KMS-11 (cell line): ENCODE measurements at regions not wholly inside any gene's neighbourhood (a gene's known extent, or its start where the extent isn't known, plus 50 kb on each side); places are given as distances from the start of the nearest gene placed in this dataset.
"Not testable (repeated sequence)": the region's sequence is repeated elsewhere in the genome, so short reads cannot be mapped to it uniquely, and the experiment has no call there.

Experiments used
- H2AFZ ChIP-seq: fragments of 200-600 bp; sonication (generic); 2 replicates; pipeline ENCODE4 v1.6.1; 2016; ENCODE audit warnings: antibody characterized with exemption, mixed run types, low read depth
- H3K27ac ChIP-seq: fragments of 200-600 bp; sonication (generic); 2 replicates; pipeline ENCODE4 v1.6.1; 2016; ENCODE audit warnings: mild to moderate bottlenecking, mixed run types
- H3K27me3 ChIP-seq: fragments of 200-600 bp; sonication (generic); 2 replicates; pipeline ENCODE4 v1.6.1; 2017; ENCODE audit warnings: mild to moderate bottlenecking, low read depth, mixed run types, moderate library complexity; ENCODE audit not compliant: insufficient read depth
- H3K36me3 ChIP-seq: fragments of 200-600 bp; sonication (generic); 2 replicates; pipeline ENCODE4 v1.6.1; 2017; ENCODE audit warnings: mild to moderate bottlenecking, mixed run types; ENCODE audit not compliant: insufficient read depth
- H3K4me1 ChIP-seq: fragments of 200-600 bp; sonication (generic); 2 replicates; pipeline ENCODE4 v1.6.1; 2016; ENCODE audit warnings: mild to moderate bottlenecking, low read depth, mixed run types; ENCODE audit not compliant: poor library complexity, severe bottlenecking
- H3K4me2 ChIP-seq: fragments of 200-600 bp; sonication (generic); 2 replicates; pipeline ENCODE4 v1.7.0; 2016; ENCODE audit warnings: mild to moderate bottlenecking, mixed run types
- H3K4me3 ChIP-seq: fragments of 200-600 bp; sonication (generic); IDR thresholded peaks from 2 replicates; pipeline ENCODE4 v1.6.1; 2017; ENCODE audit warnings: low read depth, low read length, mixed read lengths; ENCODE audit not compliant: insufficient read depth
- H3K79me2 ChIP-seq: fragments of 200-600 bp; sonication (generic); 2 replicates; pipeline ENCODE4 v1.6.1; 2016; ENCODE audit warnings: low read depth, mixed run types; ENCODE audit not compliant: insufficient read depth
- H3K9ac ChIP-seq: fragments of 200-600 bp; sonication (generic); 2 replicates; pipeline ENCODE4 v1.6.1; 2016; ENCODE audit warnings: mild to moderate bottlenecking, mixed run types
- H4K20me1 ChIP-seq: fragments of 200-600 bp; sonication (generic); 2 replicates; pipeline ENCODE4 v1.6.1; 2016; ENCODE audit warnings: mild to moderate bottlenecking, mixed run types; ENCODE audit not compliant: insufficient read depth
- TF ChIP-seq, protein P1 (sequence below): fragments of 200-600 bp; sonication (generic); conservative IDR thresholded peaks from 2 replicates; pipeline ENCODE4 v1.6.1; 2017; ENCODE audit warnings: low read depth, mild to moderate bottlenecking, antibody characterized with exemption, low read length, moderate library complexity, mixed read lengths

DNA sequence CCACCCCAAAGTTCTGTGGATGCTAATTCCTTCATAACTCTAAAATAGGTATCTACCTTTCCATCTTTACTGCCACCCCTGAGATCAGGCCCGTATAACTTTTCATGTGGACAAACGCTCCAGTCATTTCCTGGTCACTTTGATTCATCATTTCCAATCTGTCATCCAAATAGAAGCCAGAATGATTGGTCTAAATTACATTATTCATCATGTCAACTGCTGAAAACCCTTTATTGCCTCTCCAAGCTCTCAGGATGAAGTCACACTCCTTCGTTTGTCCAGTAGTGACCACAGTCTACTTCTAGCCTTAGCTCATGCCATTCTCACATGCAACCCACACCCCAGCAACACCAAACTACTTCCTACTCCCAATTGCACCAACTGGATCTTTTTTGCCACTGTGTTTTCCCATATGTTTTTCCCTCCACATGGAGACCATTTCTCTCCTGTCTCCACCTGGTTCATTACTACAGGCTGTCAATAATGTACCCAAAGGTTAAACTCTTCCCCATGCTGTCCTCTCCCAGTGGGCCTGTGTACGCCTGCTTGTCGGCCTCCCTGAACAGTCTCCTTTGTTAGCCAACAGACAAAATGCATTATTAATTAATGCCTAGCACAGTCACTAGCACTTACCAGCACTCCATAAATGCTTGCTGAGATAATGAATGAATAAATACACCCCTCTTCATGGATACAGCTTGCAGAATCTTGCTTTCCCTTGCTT is 382.6 kb upstream of the NOCT start:
- Histone ChIP-seq H3K79me2 (no peaks in the 10 kb centered on the region), H3K27ac (no peak overlapping the region)

DNA sequence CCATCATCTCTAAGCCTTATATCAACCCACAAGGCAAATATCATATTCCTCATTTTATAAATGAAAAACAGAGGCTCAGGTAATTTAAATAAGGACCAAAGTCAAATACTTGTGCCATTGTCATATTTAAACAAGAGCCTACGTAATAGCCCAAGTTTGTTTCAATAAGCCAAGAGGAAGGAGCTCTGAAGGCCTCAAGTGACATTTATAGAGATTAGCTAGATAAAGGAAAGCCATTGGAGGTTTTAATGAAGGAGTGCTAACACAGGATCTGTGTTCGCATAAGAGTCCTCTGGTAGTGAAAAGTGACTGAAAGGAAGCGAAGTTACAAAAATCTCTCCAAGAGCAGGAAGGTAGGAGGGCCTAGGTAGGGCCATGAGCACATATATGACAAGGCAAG is 384.9 kb upstream of the NOCT start:
- Histone ChIP-seq H3K4me2 (no peak overlapping the region), H2AFZ (no peak overlapping the region)

More for the DNA sequence above, 382.6 kb upstream of the NOCT start:
- H4K20me1 ChIP-seq: no peaks in the 10 kb centered on the region
- no peaks in the 10 kb centered on the region for H3K36me3 ChIP-seq
- H3K9ac ChIP-seq: no peak overlapping the region
- TF ChIP-seq, protein P1, sequence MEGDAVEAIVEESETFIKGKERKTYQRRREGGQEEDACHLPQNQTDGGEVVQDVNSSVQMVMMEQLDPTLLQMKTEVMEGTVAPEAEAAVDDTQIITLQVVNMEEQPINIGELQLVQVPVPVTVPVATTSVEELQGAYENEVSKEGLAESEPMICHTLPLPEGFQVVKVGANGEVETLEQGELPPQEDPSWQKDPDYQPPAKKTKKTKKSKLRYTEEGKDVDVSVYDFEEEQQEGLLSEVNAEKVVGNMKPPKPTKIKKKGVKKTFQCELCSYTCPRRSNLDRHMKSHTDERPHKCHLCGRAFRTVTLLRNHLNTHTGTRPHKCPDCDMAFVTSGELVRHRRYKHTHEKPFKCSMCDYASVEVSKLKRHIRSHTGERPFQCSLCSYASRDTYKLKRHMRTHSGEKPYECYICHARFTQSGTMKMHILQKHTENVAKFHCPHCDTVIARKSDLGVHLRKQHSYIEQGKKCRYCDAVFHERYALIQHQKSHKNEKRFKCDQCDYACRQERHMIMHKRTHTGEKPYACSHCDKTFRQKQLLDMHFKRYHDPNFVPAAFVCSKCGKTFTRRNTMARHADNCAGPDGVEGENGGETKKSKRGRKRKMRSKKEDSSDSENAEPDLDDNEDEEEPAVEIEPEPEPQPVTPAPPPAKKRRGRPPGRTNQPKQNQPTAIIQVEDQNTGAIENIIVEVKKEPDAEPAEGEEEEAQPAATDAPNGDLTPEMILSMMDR: no peak
- H3K4me2 ChIP-seq: no peak overlapping the region
- no peak overlapping the region for H3K4me3 ChIP-seq
- no peaks in the 10 kb centered on the region for H3K4me1 ChIP-seq
- no peaks in the 10 kb centered on the region for H3K27me3 ChIP-seq
- no peak overlapping the region for H2AFZ ChIP-seq

DNA sequence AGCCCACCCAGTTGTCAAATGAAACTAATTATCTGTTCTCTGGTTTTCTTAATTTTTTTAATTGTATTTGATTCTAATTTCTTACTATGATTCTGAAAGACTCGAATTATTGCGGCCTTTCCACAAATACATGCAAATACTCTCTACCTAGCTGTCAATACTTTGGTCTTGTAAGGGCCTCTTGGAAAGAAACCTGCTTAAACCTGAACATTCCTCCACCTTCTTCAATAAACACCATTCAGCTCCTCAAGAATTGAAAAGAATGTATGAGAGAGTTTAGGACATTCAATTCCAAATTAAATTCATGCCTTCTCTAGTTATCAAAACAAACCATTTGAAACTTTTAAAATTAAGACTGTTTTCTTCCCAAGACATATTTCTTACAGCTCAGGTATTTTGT is 385.9 kb upstream of the NOCT start:
- Histone ChIP-seq H3K36me3 (no peaks in the 10 kb centered on the region), H3K79me2 (no peaks in the 10 kb centered on the region), H3K4me3 (no peak overlapping the region), H4K20me1 (no peaks in the 10 kb centered on the region), H3K27ac (no peak overlapping the region), H3K4me2 (no peak overlapping the region), H3K27me3 (no peaks in the 10 kb centered on the region), H2AFZ (no peak overlapping the region), H3K9ac (no peak overlapping the region), H3K4me1 (no peaks in the 10 kb centered on the region)
- TF ChIP-seq, protein P1: no peak

More for the DNA sequence above, 384.9 kb upstream of the NOCT start:
- no peak overlapping the region for H3K9ac ChIP-seq
- no peaks in the 10 kb centered on the region for H3K27me3 ChIP-seq
- no peaks in the 10 kb centered on the region for H4K20me1 ChIP-seq
- no peaks in the 10 kb centered on the region for H3K4me1 ChIP-seq
- H3K27ac ChIP-seq: no peak overlapping the region
- TF ChIP-seq, protein P1: no peak
- H3K4me3 ChIP-seq: no peak overlapping the region
- H3K36me3 ChIP-seq: no peaks in the 10 kb centered on the region
- no peaks in the 10 kb centered on the region for H3K79me2 ChIP-seq

DNA sequence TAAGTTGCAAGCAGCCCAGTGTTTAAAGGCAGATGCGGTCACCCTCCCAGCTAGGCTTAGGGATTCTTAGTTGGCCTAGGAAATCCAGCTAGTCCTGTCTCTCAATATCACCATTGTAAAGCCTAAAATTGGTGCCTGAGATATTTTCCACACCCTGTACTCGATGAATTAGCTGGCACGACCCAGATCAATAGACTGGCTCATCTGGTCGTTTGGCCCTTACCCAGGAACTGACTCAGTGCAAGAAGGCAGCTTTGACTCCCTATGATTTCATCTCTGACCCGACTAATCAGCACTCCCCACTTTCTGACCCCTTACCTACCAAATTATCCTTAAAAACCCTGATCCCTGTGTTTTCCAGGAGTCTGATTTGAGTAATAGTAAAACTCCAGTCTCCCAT is 384.9 kb upstream of the SLC7A11 start:
- Histone ChIP-seq H3K27ac (no peak overlapping the region), H3K4me1 (no peaks in the 10 kb centered on the region), H3K79me2 (no peaks in the 10 kb centered on the region), H3K4me3 (no peak overlapping the region), H4K20me1 (no peaks in the 10 kb centered on the region), H3K9ac (no peak overlapping the region), H3K4me2 (no peak overlapping the region), H3K27me3 (no peaks in the 10 kb centered on the region), H3K36me3 (no peaks in the 10 kb centered on the region), H2AFZ (no peak overlapping the region)
- TF ChIP-seq, protein P1: no peak

DNA sequence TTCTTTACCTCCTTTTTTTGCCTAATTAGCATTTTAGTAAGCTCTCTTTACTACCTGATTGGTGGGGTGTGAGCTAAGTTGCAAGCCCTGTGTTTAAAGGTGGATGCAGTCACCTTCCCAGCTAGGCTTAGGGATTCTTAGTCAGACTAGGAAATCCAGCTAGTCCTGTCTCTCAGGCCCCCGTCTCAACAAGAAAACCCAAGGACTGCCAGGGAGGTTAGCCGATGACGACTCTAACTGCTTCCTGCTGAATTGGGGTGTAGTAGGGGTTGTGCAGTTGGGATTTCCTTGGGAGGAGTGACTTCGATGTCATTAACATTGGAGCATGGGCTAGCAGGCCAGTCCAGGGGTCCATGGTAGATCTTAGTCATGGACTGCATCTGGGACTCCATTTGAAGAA is 380.2 kb upstream of the SLC7A11 start:
- H3K79me2 ChIP-seq, H3K27ac ChIP-seq, H3K4me2 ChIP-seq, H2AFZ ChIP-seq, H4K20me1 ChIP-seq, H3K9ac ChIP-seq, H3K4me1 ChIP-seq, H3K27me3 ChIP-seq, H3K36me3 ChIP-seq, H3K4me3 ChIP-seq: not testable (repeated sequence)
